ENCODE measurements at regions not wholly inside any gene's neighbourhood (a gene's known extent, or its start where the extent isn't known, plus 50 kb on each side); places are given as distances from the start of the nearest gene placed in this dataset.

DNA sequence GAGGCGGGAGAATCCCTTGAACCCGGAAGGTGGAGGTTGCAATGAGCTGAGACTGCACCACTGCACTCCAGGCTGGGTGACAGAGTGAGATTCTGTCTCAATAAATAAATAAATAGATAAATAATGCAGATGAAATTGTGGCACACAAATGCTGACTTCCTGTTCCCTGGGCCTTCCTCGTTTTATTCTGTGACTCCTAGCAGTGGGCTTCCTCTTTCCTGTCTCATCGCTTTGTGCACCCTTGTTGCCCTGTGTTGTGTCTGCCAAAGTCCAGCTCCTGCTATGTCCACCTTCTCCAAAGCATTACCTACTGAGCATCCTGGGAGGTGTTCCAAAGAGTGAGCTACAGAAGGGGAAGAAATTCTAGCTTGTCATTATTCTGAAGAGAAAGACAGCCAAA is 100.2 kb upstream of the TIAM2 start:
- ATAC-seq (ENCODE audit: low read depth) (no peak), DNase-seq (no peak)
- no peak overlapping the region for H3K27ac ChIP-seq (ENCODE audit: low read length in 2 of 2)
- H3K9ac ChIP-seq (ENCODE audit: low read length) = no peak overlapping the region
- no peak overlapping the region for H3K4me2 ChIP-seq (replicated peaks; ENCODE audit: low read depth, low read length, poor library complexity, severe bottlenecking)
- intact Hi-C loops (cut with micrococcal nuclease) = no loop called here
- peaks cover 5% of the 10 kb centered on the region for H4K20me1 ChIP-seq (ENCODE audit: control insufficient read depth, insufficient read depth, low read length, poor library complexity, severe bottlenecking)
- POLR2A ChIA-PET = no interaction called here
- TF ChIP-seq EZH2 (IDR thresholded peaks at IDR 0.05; ENCODE audit: borderline replicate concordance, insufficient read depth, low read depth, low read length, poor library complexity, severe bottlenecking) = no peak
- WGBS (ENCODE audit: insufficient coverage) = 60% methylated on average over 1 of the region's 4 CpGs
- Mint-ChIP-seq H3K27ac (no peak overlapping the region), H3K4me1 (no peaks in the 10 kb centered on the region), H3K27me3 (no peaks in the 10 kb centered on the region), H3K4me3 (no peak overlapping the region), H3K9me3 (ENCODE audit: insufficient read depth) (no peaks in the 10 kb centered on the region)
- H2AFZ ChIP-seq (ENCODE audit: insufficient read depth, low read depth, low read length, poor library complexity, severe bottlenecking) = no peak overlapping the region
- no peak overlapping the region for H3K4me3 ChIP-seq (ENCODE audit: control extremely low read depth in 1 of 5, extremely low read depth in 1 of 5, insufficient read depth in 1 of 5, low read depth in 2 of 5, low read length in 4 of 5)
- no peaks in the 10 kb centered on the region for H3K79me2 ChIP-seq (ENCODE audit: control insufficient read depth, insufficient read depth, low read length)
- H3K27me3 ChIP-seq (replicated peaks in 1 of 4; ENCODE audit: control extremely low read depth in 1 of 4, control insufficient read depth in 3 of 4, insufficient read depth in 4 of 4, low read length in 3 of 4) = no peaks in the 10 kb centered on the region
- H3K9me3 ChIP-seq (ENCODE audit: control extremely low read depth in 1 of 3, control insufficient read depth in 2 of 3, insufficient read depth in 1 of 3, low read length in 2 of 3) = no peaks in the 10 kb centered on the region
- no peaks in the 10 kb centered on the region for H3K4me1 ChIP-seq (ENCODE audit: control insufficient read depth in 2 of 2, insufficient read depth in 2 of 2, low read length in 2 of 2)
- H3K36me3 ChIP-seq (replicated peaks in 1 of 2; ENCODE audit: control extremely low read depth in 1 of 2, control insufficient read depth in 1 of 2, extremely low read depth in 1 of 2, insufficient read depth in 2 of 2, low read length in 1 of 2) = peaks cover 0 to 4% of the 10 kb centered on the region in 2 experiments
- CTCF ChIA-PET = no interaction called here

DNA sequence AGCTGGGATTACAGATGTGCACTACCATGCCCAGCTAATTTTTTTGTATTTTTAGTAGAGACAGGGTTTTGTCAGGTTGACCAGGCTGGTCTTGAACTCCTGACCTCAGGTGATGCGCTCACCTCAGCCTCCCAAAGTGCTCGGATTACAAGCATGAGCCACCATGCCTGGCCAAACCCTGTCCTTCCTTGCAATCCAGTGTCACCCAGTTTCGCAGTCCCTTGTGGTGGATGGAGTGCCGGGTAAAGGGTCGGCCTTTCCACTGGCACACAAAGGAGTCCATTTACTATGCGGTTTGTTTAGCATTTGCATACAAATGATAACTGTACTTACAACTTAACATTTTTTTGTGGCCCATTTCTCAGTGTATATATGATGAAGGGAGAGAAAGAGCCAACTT is 99.3 kb upstream of the TIAM2 start:
- DNase-seq (no peak), ATAC-seq (ENCODE audit: low read depth) (no peak)
- intact Hi-C loops (cut with micrococcal nuclease) = no loop called here
- Mint-ChIP-seq H3K27me3 (no peaks in the 10 kb centered on the region), H3K4me3 (no peak overlapping the region), H3K27ac (no peak overlapping the region), H3K4me1 (no peaks in the 10 kb centered on the region), H3K9me3 (ENCODE audit: insufficient read depth) (no peaks in the 10 kb centered on the region)
- Histone ChIP-seq H3K27me3 (replicated peaks in 1 of 4; ENCODE audit: control extremely low read depth in 1 of 4, control insufficient read depth in 3 of 4, insufficient read depth in 4 of 4, low read length in 3 of 4) (no peaks in the 10 kb centered on the region), H3K36me3 (replicated peaks in 1 of 2; ENCODE audit: control extremely low read depth in 1 of 2, control insufficient read depth in 1 of 2, extremely low read depth in 1 of 2, insufficient read depth in 2 of 2, low read length in 1 of 2) (peaks cover 0 to 10% of the 10 kb centered on the region in 2 experiments), H3K79me2 (ENCODE audit: control insufficient read depth, insufficient read depth, low read length) (no peaks in the 10 kb centered on the region), H3K9ac (ENCODE audit: low read length) (no peak overlapping the region), H4K20me1 (ENCODE audit: control insufficient read depth, insufficient read depth, low read length, poor library complexity, severe bottlenecking) (peaks cover 5% of the 10 kb centered on the region), H3K9me3 (ENCODE audit: control extremely low read depth in 1 of 3, control insufficient read depth in 2 of 3, insufficient read depth in 1 of 3, low read length in 2 of 3) (no peaks in the 10 kb centered on the region), H3K4me1 (ENCODE audit: control insufficient read depth in 2 of 2, insufficient read depth in 2 of 2, low read length in 2 of 2) (no peaks in the 10 kb centered on the region), H3K27ac (ENCODE audit: low read length in 2 of 2) (no peak overlapping the region), H3K4me3 (ENCODE audit: control extremely low read depth in 1 of 5, extremely low read depth in 1 of 5, insufficient read depth in 1 of 5, low read depth in 2 of 5, low read length in 4 of 5) (no peak overlapping the region), H3K4me2 (replicated peaks; ENCODE audit: low read depth, low read length, poor library complexity, severe bottlenecking) (no peak overlapping the region), H2AFZ (ENCODE audit: insufficient read depth, low read depth, low read length, poor library complexity, severe bottlenecking) (no peak overlapping the region)
- POLR2A ChIA-PET = no interaction called here
- WGBS (ENCODE audit: insufficient coverage) = 100% methylated on average over 4 of the region's 6 CpGs
- CTCF ChIA-PET = no interaction called here
- TF ChIP-seq CTCF (IDR thresholded peaks at IDR 0.05) (no peak), EZH2 (IDR thresholded peaks at IDR 0.05; ENCODE audit: borderline replicate concordance, insufficient read depth, low read depth, low read length, poor library complexity, severe bottlenecking) (no peak)
